Neural crest cell (in vitro differentiated cells): ENCODE measurements at regions not wholly inside any gene's neighbourhood (a gene's known extent, or its start where the extent isn't known, plus 50 kb on each side); places are given as distances from the start of the nearest gene placed in this dataset.

Experiments
- DNase-seq: peaks from one replicate; pipeline ENCODE4 v3.0.0; 2021; ENCODE audit warnings: low read depth, mixed read lengths, low spot score
- H3K27ac Mint-ChIP-seq: one replicate; pipeline ENCODE4 v1.8.0; 2021; ENCODE audit warnings: mild to moderate bottlenecking, mixed read lengths; ENCODE audit not compliant: unreplicated experiment
- H3K27me3 Mint-ChIP-seq: 2 replicates; pipeline ENCODE4 v1.8.0; 2021; ENCODE audit warnings: low read depth, mild to moderate bottlenecking, mixed read lengths
- H3K36me3 Mint-ChIP-seq: 2 replicates; pipeline ENCODE4 v1.8.0; 2021; ENCODE audit warnings: low read depth, mild to moderate bottlenecking, mixed read lengths
- H3K4me1 Mint-ChIP-seq: 2 replicates; pipeline ENCODE4 v1.8.0; 2021; ENCODE audit warnings: mixed read lengths
- H3K4me3 Mint-ChIP-seq: one replicate; pipeline ENCODE4 v1.8.0; 2021; ENCODE audit warnings: mild to moderate bottlenecking, mixed read lengths
- H3K9me3 Mint-ChIP-seq: 2 replicates; pipeline ENCODE4 v1.8.0; 2021; ENCODE audit warnings: mixed read lengths
- TF ChIP-seq, protein P1 (sequence below): fragments of 200-600 bp; sonication (generic); conservative IDR thresholded peaks from 2 replicates; pipeline ENCODE4 v1.5.0; 2021; ENCODE audit warnings: antibody characterized with exemption, mild to moderate bottlenecking

DNA sequence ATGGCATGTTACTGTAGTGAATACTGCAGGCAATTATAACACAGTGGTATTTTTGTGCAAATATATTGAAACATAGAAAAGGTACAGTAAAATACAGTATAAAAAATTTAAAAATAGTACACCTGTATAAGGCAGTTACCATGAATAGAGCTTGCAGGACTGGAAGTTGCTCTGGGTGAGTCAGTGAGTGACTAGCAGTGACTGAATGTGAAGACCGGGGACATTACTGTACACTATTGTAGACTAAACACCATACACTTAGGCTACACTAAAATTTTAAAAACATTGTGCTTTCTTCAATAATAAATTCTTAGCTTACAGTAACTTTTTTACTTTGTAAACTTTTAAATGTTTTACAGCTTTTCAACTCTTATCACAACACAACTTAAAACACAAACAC, 181.7 kb downstream of the GALC start:
- TF ChIP-seq, protein P1, sequence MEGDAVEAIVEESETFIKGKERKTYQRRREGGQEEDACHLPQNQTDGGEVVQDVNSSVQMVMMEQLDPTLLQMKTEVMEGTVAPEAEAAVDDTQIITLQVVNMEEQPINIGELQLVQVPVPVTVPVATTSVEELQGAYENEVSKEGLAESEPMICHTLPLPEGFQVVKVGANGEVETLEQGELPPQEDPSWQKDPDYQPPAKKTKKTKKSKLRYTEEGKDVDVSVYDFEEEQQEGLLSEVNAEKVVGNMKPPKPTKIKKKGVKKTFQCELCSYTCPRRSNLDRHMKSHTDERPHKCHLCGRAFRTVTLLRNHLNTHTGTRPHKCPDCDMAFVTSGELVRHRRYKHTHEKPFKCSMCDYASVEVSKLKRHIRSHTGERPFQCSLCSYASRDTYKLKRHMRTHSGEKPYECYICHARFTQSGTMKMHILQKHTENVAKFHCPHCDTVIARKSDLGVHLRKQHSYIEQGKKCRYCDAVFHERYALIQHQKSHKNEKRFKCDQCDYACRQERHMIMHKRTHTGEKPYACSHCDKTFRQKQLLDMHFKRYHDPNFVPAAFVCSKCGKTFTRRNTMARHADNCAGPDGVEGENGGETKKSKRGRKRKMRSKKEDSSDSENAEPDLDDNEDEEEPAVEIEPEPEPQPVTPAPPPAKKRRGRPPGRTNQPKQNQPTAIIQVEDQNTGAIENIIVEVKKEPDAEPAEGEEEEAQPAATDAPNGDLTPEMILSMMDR, result no peak
- Mint-ChIP-seq H3K9me3 (peaks cover 3% of the 10 kb centered on the region), H3K36me3 (no peaks in the 10 kb centered on the region), H3K27me3 (no peaks in the 10 kb centered on the region), H3K27ac (no peak overlapping the region), H3K4me3 (no peak overlapping the region), H3K4me1 (no peaks in the 10 kb centered on the region)
- DNase-seq, result no peak

DNA sequence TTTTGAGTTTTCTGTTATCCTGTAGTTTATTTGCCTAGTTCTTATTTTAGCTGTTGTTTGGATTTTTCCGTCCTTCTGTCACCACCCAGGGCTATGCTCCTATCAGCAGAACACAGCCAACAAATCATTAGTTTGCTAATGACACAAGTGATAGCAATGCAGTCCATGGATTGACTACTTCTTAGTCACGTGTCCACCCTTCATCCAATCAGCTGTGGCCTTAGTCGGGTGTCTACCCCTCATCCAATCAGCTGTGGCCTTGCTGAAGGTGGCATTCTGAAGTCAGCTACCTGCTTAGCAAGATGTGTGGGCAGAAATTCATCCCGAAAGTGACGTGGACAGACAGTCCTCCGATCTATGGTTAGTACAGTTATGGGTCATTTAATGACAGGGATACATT, 182.3 kb downstream of the GALC start:
- DNase-seq, result no peak
- Mint-ChIP-seq H3K9me3 (peaks cover 3% of the 10 kb centered on the region), H3K36me3 (no peaks in the 10 kb centered on the region), H3K4me1 (no peaks in the 10 kb centered on the region), H3K27me3 (no peaks in the 10 kb centered on the region), H3K27ac (no peak overlapping the region), H3K4me3 (no peak overlapping the region)
- TF ChIP-seq, protein P1, result no peak

DNA sequence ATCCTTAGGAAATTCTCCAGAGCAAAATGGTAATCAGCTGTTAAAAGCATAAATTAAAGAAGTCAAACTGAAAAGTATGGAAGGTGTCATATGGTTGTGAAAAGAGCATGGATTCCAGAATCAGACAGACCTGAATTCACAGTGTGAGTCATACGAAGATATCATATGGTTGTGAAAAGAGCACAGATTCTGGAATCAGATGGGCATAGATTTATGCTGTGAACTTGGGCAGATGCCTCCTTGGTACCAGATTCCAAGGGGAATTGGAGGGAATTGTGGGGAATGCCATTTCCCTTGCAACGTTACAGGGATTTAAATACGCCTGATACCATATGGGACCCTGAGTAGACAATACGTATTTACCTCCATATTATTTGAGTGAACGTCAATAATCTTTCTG, 183.7 kb downstream of the GALC start:
- TF ChIP-seq, protein P1, result no peak
- no peak overlapping the region for H3K4me3 Mint-ChIP-seq
- no peak for DNase-seq
- peaks cover 6% of the 10 kb centered on the region for H3K9me3 Mint-ChIP-seq
- no peak overlapping the region for H3K27ac Mint-ChIP-seq
- H3K27me3 Mint-ChIP-seq, result no peaks in the 10 kb centered on the region
- H3K36me3 Mint-ChIP-seq, result no peaks in the 10 kb centered on the region
- no peaks in the 10 kb centered on the region for H3K4me1 Mint-ChIP-seq

DNA sequence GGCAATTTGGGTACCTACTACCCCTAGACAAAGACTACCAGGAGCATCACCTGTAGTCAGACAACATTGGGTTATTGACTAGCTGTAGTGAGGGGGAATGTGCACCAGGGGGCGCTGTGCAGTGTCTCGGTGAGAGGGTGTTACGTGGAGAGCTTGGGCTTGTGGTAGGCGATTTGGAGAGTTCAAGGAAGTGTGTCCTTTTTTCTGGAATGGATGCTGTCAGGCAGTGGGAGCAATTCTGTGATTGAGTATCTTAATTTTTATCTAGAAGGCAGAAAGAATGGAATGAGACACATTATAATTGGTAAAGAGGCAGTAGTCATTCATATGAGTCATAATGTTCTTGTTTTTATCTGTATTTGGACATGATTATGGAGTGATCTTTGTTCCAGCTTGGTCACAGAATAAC, 187.7 kb downstream of the GALC start:
- Mint-ChIP-seq H3K27ac (no peak overlapping the region), H3K27me3 (no peaks in the 10 kb centered on the region), H3K9me3 (peaks cover 6% of the 10 kb centered on the region), H3K4me3 (no peak overlapping the region), H3K4me1 (no peaks in the 10 kb centered on the region), H3K36me3 (no peaks in the 10 kb centered on the region)
- TF ChIP-seq, protein P1, result peak; percentile 63
- peak; percentile 22 for DNase-seq

DNA sequence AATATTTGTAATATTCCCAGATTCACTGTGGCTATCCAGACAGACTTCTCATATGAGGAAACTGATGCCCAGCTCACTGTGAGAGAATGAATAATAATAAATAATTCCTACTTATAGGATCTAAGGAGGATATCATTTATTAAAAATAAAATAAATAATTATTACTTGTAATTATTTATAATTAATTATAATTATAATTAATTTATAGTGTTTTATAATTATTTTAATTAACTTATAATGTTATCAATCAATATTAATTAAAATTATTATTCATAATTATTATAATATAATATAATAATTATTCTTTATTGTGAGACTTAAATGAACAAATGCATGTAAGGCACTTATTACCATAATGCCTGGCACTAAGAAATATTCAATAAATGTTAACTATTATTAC, 192.8 kb downstream of the GALC start:
- H3K9me3 Mint-ChIP-seq, result peaks cover 2% of the 10 kb centered on the region
- no peaks in the 10 kb centered on the region for H3K27me3 Mint-ChIP-seq
- DNase-seq, result no peak
- TF ChIP-seq, protein P1, result no peak
- H3K4me1 Mint-ChIP-seq, result peaks cover 16% of the 10 kb centered on the region
- H3K36me3 Mint-ChIP-seq, result no peaks in the 10 kb centered on the region
- no peak overlapping the region for H3K4me3 Mint-ChIP-seq
- H3K27ac Mint-ChIP-seq, result no peak overlapping the region

DNA sequence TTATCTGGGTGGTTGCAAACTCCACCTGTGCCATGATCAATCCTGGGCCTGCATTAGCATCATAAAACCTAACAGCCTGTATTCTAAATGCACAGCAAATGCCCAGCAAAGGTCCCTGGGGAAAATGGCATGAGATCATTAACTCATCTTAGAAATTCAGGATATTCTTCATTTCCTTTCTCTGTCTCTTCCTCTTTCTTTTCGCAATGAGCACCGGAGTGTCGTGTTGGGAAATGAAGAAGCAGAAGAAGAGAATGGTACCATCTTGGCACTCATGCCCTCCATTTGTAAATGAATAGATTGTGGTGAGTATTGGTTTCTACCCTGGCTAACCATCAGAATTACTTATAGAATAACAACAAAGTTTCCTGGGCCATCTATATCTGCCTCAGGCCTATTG, 193.6 kb downstream of the GALC start:
- no peak for DNase-seq
- TF ChIP-seq, protein P1, result no peak
- Mint-ChIP-seq H3K27ac (no peak overlapping the region), H3K4me3 (no peak overlapping the region), H3K36me3 (no peaks in the 10 kb centered on the region), H3K4me1 (peaks cover 16% of the 10 kb centered on the region), H3K27me3 (peaks cover under 1% of the 10 kb centered on the region), H3K9me3 (no peaks in the 10 kb centered on the region)
